Tibial nerve (tissue), 4 donors: ENCODE measurements at regions not wholly inside any gene's neighbourhood (a gene's known extent, or its start where the extent isn't known, plus 50 kb on each side); places are given as distances from the start of the nearest gene placed in this dataset.
"Not testable (repeated sequence)": the region's sequence is repeated elsewhere in the genome, so short reads cannot be mapped to it uniquely, and the experiment has no call there.

Experiments
- EP300 ChIP-seq, 2 donors: sonication (generic); formaldehyde crosslinking; IDR thresholded peaks; one replicate each; pipeline ENCODE4 v1.6.1; 2017; ENCODE audit warnings: antibody characterized with exemption in 2 of 2, mild to moderate bottlenecking in 1 of 2
- POLR2A ChIP-seq, 2 donors: fragments of 450-650 bp; IDR thresholded peaks; one replicate each; pipeline ENCODE4 v1.6.1; 2017; ENCODE audit warnings: antibody characterized with exemption in 2 of 2, mild to moderate bottlenecking in 2 of 2, moderate library complexity in 2 of 2
- TF ChIP-seq, protein P1 (sequence below), 5 experiments: fragments of 200-600 bp in 3 of 5; fragments of 450-650 bp in 2 of 5; sonication (generic) in 3 of 5; IDR thresholded peaks; one replicate each; pipeline ENCODE4 v1.5.1; 2016 to 2019; ENCODE audit warnings: antibody characterized with exemption in 5 of 5, mild to moderate bottlenecking in 3 of 5, moderate library complexity in 2 of 5

DNA sequence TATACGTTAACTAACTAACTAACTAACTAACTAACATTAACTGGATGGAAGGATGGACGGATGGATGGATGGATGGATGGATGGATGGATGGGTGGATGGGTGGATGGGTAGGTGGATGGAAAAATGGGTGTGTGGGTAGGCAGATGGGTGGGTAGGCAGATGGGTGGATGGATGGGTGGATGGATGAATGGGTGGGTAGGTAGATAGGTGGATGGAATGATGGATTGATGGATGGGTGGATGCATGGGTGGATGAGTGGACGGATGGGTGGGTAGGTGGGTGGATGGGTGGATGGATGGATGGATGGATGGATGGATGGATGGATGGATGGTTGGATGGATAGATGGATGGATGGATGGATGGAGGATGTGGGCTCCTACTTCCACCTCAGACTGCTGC is 314.0 kb downstream of the INHBA start:
- TF ChIP-seq, protein P1, sequence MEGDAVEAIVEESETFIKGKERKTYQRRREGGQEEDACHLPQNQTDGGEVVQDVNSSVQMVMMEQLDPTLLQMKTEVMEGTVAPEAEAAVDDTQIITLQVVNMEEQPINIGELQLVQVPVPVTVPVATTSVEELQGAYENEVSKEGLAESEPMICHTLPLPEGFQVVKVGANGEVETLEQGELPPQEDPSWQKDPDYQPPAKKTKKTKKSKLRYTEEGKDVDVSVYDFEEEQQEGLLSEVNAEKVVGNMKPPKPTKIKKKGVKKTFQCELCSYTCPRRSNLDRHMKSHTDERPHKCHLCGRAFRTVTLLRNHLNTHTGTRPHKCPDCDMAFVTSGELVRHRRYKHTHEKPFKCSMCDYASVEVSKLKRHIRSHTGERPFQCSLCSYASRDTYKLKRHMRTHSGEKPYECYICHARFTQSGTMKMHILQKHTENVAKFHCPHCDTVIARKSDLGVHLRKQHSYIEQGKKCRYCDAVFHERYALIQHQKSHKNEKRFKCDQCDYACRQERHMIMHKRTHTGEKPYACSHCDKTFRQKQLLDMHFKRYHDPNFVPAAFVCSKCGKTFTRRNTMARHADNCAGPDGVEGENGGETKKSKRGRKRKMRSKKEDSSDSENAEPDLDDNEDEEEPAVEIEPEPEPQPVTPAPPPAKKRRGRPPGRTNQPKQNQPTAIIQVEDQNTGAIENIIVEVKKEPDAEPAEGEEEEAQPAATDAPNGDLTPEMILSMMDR (IDR thresholded peaks at IDR 0.05) = not testable (repeated sequence)
- TF ChIP-seq POLR2A, EP300 (IDR thresholded peaks at IDR 0.05): not testable (repeated sequence)
